GM11168 (cell line): ENCODE measurements at regions not wholly inside any gene's neighbourhood (a gene's known extent, or its start where the extent isn't known, plus 50 kb on each side); places are given as distances from the start of the nearest gene placed in this dataset.
"Not testable (repeated sequence)": the region's sequence is repeated elsewhere in the genome, so short reads cannot be mapped to it uniquely, and the experiment has no call there.

ENCODE experiments used
- in situ Hi-C: fragments of 300-500 bp; cut with MboI; formaldehyde crosslinking; loops from one replicate; pipeline ENCODE4 v1.12.0; 2022; ENCODE audit warnings: low sequenced_read_pairs; ENCODE audit not compliant: unreplicated experiment

- in situ Hi-C loops: no loop called here
These were observed 350.2 kb upstream of the BOD1L1 start for GRCh38 chr4:13977746-13978145.

- in situ Hi-C loops: no loop called here
These were observed 353.1 kb upstream of the BOD1L1 start for GRCh38 chr4:13980317-13981310.

- in situ Hi-C loops: no loop called here
These were observed 354.0 kb upstream of the BOD1L1 start for GRCh38 chr4:13981499-13981898.

- in situ Hi-C loops: no loop called here
These were observed 354.5 kb upstream of the BOD1L1 start for GRCh38 chr4:13982010-13982409.

- in situ Hi-C loops: no loop called here
These were observed 355.8 kb upstream of the BOD1L1 start for GRCh38 chr4:13983189-13983790.

GRCh38 chr4:13984991-13985800 lies 357.7 kb upstream of the BOD1L1 start:
- in situ Hi-C loops: no loop called here

- in situ Hi-C loops: no loop called here
These were observed 358.3 kb upstream of the BOD1L1 start for GRCh38 chr4:13985837-13986236.

GRCh38 chr4:13986548-13986947 lies 359.0 kb upstream of the BOD1L1 start:
- in situ Hi-C loops: no loop called here

- in situ Hi-C loops: no loop called here
These were observed 361.1 kb upstream of the BOD1L1 start for GRCh38 chr4:13988353-13989305.

- in situ Hi-C loops: no loop called here
These were observed 362.0 kb upstream of the BOD1L1 start for GRCh38 chr4:13989501-13989900.

GRCh38 chr4:13990596-13991589 lies 363.4 kb upstream of the BOD1L1 start:
- in situ Hi-C loops: no loop called here

GRCh38 chr4:13992041-13992440 lies 364.5 kb upstream of the BOD1L1 start:
- in situ Hi-C loops: no loop called here

- in situ Hi-C loops: no loop called here
These were observed 365.5 kb upstream of the BOD1L1 start for GRCh38 chr4:13992975-13993520.

- in situ Hi-C loops: no loop called here
These were observed 366.5 kb upstream of the BOD1L1 start for GRCh38 chr4:13994016-13994415.

- in situ Hi-C loops: no loop called here
These were observed 371.4 kb upstream of the BOD1L1 start for GRCh38 chr4:13998850-13999445.

GRCh38 chr4:14000091-14000814 lies 372.7 kb upstream of the BOD1L1 start:
- in situ Hi-C loops: no loop called here

- in situ Hi-C loops: not testable (repeated sequence)
These were observed 374.8 kb upstream of the BOD1L1 start for GRCh38 chr4:14002331-14002730.
